SK-N-SH (cell line): ENCODE measurements at regions not wholly inside any gene's neighbourhood (a gene's known extent, or its start where the extent isn't known, plus 50 kb on each side); places are given as distances from the start of the nearest gene placed in this dataset.

Source experiments
- CTCF ChIA-PET: fragments of 300-600, 350-600 bp; formaldehyde crosslinking; extraction: SDS; loops from one replicate; lab custom pipeline; 2021; lab: Yijun Ruan, JAX
- POLR2A ChIA-PET: fragments of 350-600 bp; sonication (Branson Sonifier 250); formaldehyde crosslinking; extraction: SDS; loops from one replicate; lab custom pipeline; 2020; ENCODE audit warnings: antibody characterized with exemption, inconsistent platforms; lab: Yijun Ruan, JAX
- DNase-seq: peaks from one replicate; pipeline ENCODE4 v3.0.0; 2012
- H2AFZ ChIP-seq: fragments of 200-600 bp; sonication (generic); 2 replicates; pipeline ENCODE4 v1.8.1; 2016; ENCODE audit warnings: antibody characterized with exemption, mild to moderate bottlenecking, low read depth
- H3F3A ChIP-seq: fragments of 200-600 bp; sonication (generic); replicated peaks from 2 replicates; pipeline ENCODE3; 2016; ENCODE audit warnings: antibody characterized with exemption, mild to moderate bottlenecking; ENCODE audit not compliant: insufficient read depth
- H3K27ac ChIP-seq, 2 experiments: fragments of 200-500 bp in 1 of 2; fragments of 200-600 bp in 1 of 2; sonication (Bioruptor generic) in 1 of 2; sonication (generic), shearing (Covaris generic) in 1 of 2; 2 replicates each; pipeline versions ENCODE4 v1.5.1 to v1.6.1; 2014 to 2016; ENCODE audit warnings: low read depth in 2 of 2, inconsistent platforms in 1 of 2, low read length in 1 of 2, mild to moderate bottlenecking in 1 of 2, mixed read lengths in 1 of 2
- H3K27me3 ChIP-seq: fragments of 200-600 bp; sonication (generic), shearing (Covaris generic); 2 replicates; pipeline ENCODE4 v1.6.1; 2016; ENCODE audit warnings: mixed run types; ENCODE audit not compliant: insufficient read depth
- H3K36me3 ChIP-seq, 2 experiments: fragments of 200-500 bp in 1 of 2; fragments of 200-600 bp in 1 of 2; sonication (Bioruptor generic) in 1 of 2; sonication (generic) in 1 of 2; replicated peaks in 1 of 2; 2 replicates each; pipeline versions ENCODE3 to v1.5.1; 2014 to 2016; ENCODE audit warnings: low read length in 1 of 2, mild to moderate bottlenecking in 1 of 2; ENCODE audit not compliant: insufficient read depth in 2 of 2, control insufficient read depth in 1 of 2
- H3K4me1 ChIP-seq, 2 experiments: fragments of 200-500 bp in 1 of 2; fragments of 200-600 bp in 1 of 2; sonication (Bioruptor generic) in 1 of 2; sonication (generic), shearing (Covaris generic) in 1 of 2; 2 replicates each; pipeline versions ENCODE4 v1.5.1 to v1.6.1; 2014 to 2016; ENCODE audit warnings: low read depth in 1 of 2, low read length in 1 of 2, mixed run types in 1 of 2; ENCODE audit not compliant: insufficient read depth in 2 of 2, control insufficient read depth in 1 of 2
- H3K4me2 ChIP-seq: fragments of 200-600 bp; sonication (generic), shearing (Covaris generic); 2 replicates; pipeline ENCODE4 v1.6.1; 2017; ENCODE audit warnings: mixed run types
- H3K4me3 ChIP-seq, 2 experiments: fragments of 200-500 bp in 1 of 2; fragments of 200-600 bp in 1 of 2; sonication (Bioruptor generic) in 1 of 2; sonication (generic), shearing (Covaris generic) in 1 of 2; 2 replicates each; pipeline versions ENCODE4 v1.5.1 to v1.8.1; 2014 to 2016; ENCODE audit warnings: low read depth in 2 of 2, inconsistent platforms in 1 of 2, low read length in 1 of 2, mild to moderate bottlenecking in 1 of 2, mixed read lengths in 1 of 2, moderate library complexity in 1 of 2
- H3K79me2 ChIP-seq: fragments of 200-600 bp; sonication (generic); 2 replicates; pipeline ENCODE4 v1.8.1; 2017; ENCODE audit warnings: mild to moderate bottlenecking; ENCODE audit not compliant: insufficient read depth
- H3K9ac ChIP-seq: fragments of 200-600 bp; sonication (generic); 2 replicates; pipeline ENCODE4 v1.6.1; 2017; ENCODE audit warnings: mixed run types
- H3K9me2 ChIP-seq: fragments of 200-600 bp; sonication (generic); 2 replicates; pipeline ENCODE4 v1.6.1; 2017; ENCODE audit warnings: mixed run types
- H3K9me3 ChIP-seq: fragments of 200-600 bp; sonication (generic); 2 replicates; pipeline ENCODE4 v1.6.1; 2017; ENCODE audit warnings: mixed run types, mild to moderate bottlenecking, moderate library complexity
- H4K20me1 ChIP-seq: fragments of 200-600 bp; sonication (generic); 2 replicates; pipeline ENCODE4 v1.6.1; 2017; ENCODE audit warnings: mild to moderate bottlenecking, mixed run types; ENCODE audit not compliant: insufficient read depth
- CHD2 ChIP-seq: fragments of 150-350 bp; IDR thresholded peaks from 2 replicates; pipeline ENCODE4 v1.6.1; 2018; ENCODE audit warnings: low read length; ENCODE audit not compliant: partially characterized antibody
- CTCF ChIP-seq: fragments of 200-600 bp; sonication (generic); IDR thresholded peaks from 2 replicates; pipeline ENCODE4 v1.6.1; 2017; ENCODE audit warnings: antibody characterized with exemption, mild to moderate bottlenecking, moderate library complexity
- IRF3 ChIP-seq: fragments of 150-350 bp; IDR thresholded peaks from 2 replicates; pipeline ENCODE4 v1.6.1; 2016; ENCODE audit warnings: mild to moderate bottlenecking, low read depth, low read length
- RXRA ChIP-seq: IDR thresholded peaks from 2 replicates; pipeline ENCODE4 v1.4.0; 2012; ENCODE audit warnings: low read depth, mild to moderate bottlenecking, borderline replicate concordance
- SMC3 ChIP-seq: IDR thresholded peaks from 2 replicates; pipeline ENCODE4 v1.6.1; 2012; ENCODE audit warnings: low read depth, low read length, improper control_type of control experiment
- USF1 ChIP-seq: IDR thresholded peaks from 2 replicates; pipeline ENCODE4 v1.4.0; 2012; ENCODE audit warnings: low read depth, borderline replicate concordance
- WGBS: methylation state at CpG from one replicate; pipeline ENCODE4 v1.1.6; 2017; ENCODE audit warnings: low lambda C conversion rate; 5-methylcytosine and 5-hydroxymethylcytosine counted together

DNA sequence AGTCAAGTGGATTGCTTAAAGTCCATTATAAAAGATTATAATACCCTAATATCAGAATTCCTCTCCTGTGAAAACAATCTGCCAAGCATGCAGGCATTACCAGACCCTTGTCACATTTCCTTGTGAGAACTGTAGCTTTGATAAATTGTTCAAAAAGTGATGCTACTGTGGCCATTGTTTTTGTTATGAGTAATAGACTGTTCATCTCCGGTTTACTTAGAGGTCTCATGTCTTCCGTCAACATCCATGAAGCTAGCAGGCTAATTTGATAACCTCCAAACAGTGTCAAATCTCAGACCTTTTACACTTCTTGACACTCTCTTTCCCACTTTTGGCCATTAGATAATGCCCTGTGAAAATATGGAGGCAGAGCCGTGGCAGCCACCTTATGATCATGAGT is 342.7 kb downstream of the CPS1 start:
- CTCF ChIA-PET: interaction anchor here (0.6 to 1.3 kb wide), 2 partner anchors 33 to 745 kb away, joined by 3 read pairs; no protein-coding TSS in a partner anchor
- H3K27me3 ChIP-seq: no peaks in the 10 kb centered on the region
- no peak for DNase-seq

DNA sequence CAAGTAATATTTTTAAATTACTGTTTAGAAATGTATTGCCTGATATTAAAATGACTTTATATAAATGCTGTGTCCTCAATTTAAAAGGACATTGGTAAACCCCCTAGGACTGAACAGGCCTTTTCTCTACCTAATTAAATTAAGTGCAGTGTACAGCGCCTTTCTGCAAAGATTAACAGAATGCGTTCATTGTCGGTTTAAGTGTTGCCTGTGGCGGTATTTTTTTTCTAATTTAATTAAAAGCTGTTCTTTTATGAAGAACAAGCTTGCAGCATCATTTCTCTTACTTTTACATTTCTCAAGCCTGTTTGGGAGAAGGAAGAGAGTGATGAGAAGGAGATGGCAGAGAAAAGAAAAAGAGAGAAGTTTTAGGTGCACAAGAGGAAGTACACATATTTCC is 344.9 kb downstream of the CPS1 start:
- Histone ChIP-seq H2AFZ (no peak overlapping the region), H4K20me1 (no peaks in the 10 kb centered on the region), H3K9me2 (no peaks in the 10 kb centered on the region), H3F3A (no peaks in the 10 kb centered on the region), H3K79me2 (no peaks in the 10 kb centered on the region), H3K4me1 (no peaks in the 10 kb centered on the region), H3K4me2 (no peak overlapping the region), H3K27me3 (no peaks in the 10 kb centered on the region), H3K36me3 (no peaks in the 10 kb centered on the region), H3K4me3 (no peak overlapping the region), H3K9me3 (no peaks in the 10 kb centered on the region), H3K27ac (no peak overlapping the region), H3K9ac (no peak overlapping the region)
- DNase-seq: no peak
- CTCF ChIA-PET: no interaction called here
- TF ChIP-seq IRF3 (no peak), SMC3 (no peak), RXRA (no peak), CHD2 (no peak), USF1 (no peak), CTCF (no peak)
- WGBS: 45% methylated on average over 4 of the region's 4 CpGs
- POLR2A ChIA-PET: no interaction called here

More for the DNA sequence above, 342.7 kb downstream of the CPS1 start:
- H2AFZ ChIP-seq: no peak overlapping the region
- H3K9me2 ChIP-seq: no peaks in the 10 kb centered on the region
- no peaks in the 10 kb centered on the region for H3K79me2 ChIP-seq
- H3K4me3 ChIP-seq: no peak overlapping the region
- no peak for TF ChIP-seq IRF3
- no peaks in the 10 kb centered on the region for H3F3A ChIP-seq
- no peak overlapping the region for H3K9ac ChIP-seq
- no peak overlapping the region for H3K27ac ChIP-seq
- H3K4me1 ChIP-seq: no peaks in the 10 kb centered on the region
- no peak overlapping the region for H3K4me2 ChIP-seq
- no peaks in the 10 kb centered on the region for H4K20me1 ChIP-seq
- POLR2A ChIA-PET: no interaction called here
- H3K36me3 ChIP-seq: no peaks in the 10 kb centered on the region
- 34% methylated on average over 3 of the region's 3 CpGs for WGBS
- H3K9me3 ChIP-seq: no peaks in the 10 kb centered on the region
